ENCODE measurements at regions not wholly inside any gene's neighbourhood (a gene's known extent, or its start where the extent isn't known, plus 50 kb on each side); places are given as distances from the start of the nearest gene placed in this dataset.

- ATAC-seq: no peak
- no peak overlapping the region for H3K27ac Mint-ChIP-seq
- no peaks in the 10 kb centered on the region for H3K36me3 Mint-ChIP-seq
- no peaks in the 10 kb centered on the region for H3K4me1 Mint-ChIP-seq
- no peaks in the 10 kb centered on the region for H3K27me3 Mint-ChIP-seq
- H3K4me3 Mint-ChIP-seq: no peak overlapping the region
- H3K9me3 Mint-ChIP-seq: no peaks in the 10 kb centered on the region
These were observed 255.0 kb upstream of the ZFP64 start for GRCh38 chr20:52446421-52447224.

GRCh38 chr20:52444455-52444854, 252.9 kb upstream of the ZFP64 start:
- Mint-ChIP-seq H3K36me3 (no peaks in the 10 kb centered on the region), H3K27ac (no peak overlapping the region), H3K4me3 (no peak overlapping the region), H3K4me1 (no peaks in the 10 kb centered on the region), H3K9me3 (no peaks in the 10 kb centered on the region), H3K27me3 (no peaks in the 10 kb centered on the region)
- ATAC-seq: no peak

- no peak for ATAC-seq
- no peaks in the 10 kb centered on the region for H3K27me3 Mint-ChIP-seq
These were observed 252.3 kb upstream of the ZFP64 start for GRCh38 chr20:52443874-52444273.

GRCh38 chr20:52441710-52442109, 250.1 kb upstream of the ZFP64 start:
- H3K4me1 Mint-ChIP-seq: no peaks in the 10 kb centered on the region
- ATAC-seq: no peak
- no peak overlapping the region for H3K27ac Mint-ChIP-seq
- no peaks in the 10 kb centered on the region for H3K36me3 Mint-ChIP-seq
- H3K4me3 Mint-ChIP-seq: no peak overlapping the region
- no peaks in the 10 kb centered on the region for H3K9me3 Mint-ChIP-seq
- H3K27me3 Mint-ChIP-seq: no peaks in the 10 kb centered on the region

More at GRCh38 chr20:52443874-52444273, 252.3 kb upstream of the ZFP64 start:
- Mint-ChIP-seq H3K36me3 (no peaks in the 10 kb centered on the region), H3K4me3 (no peak overlapping the region), H3K9me3 (no peaks in the 10 kb centered on the region), H3K27ac (no peak overlapping the region), H3K4me1 (no peaks in the 10 kb centered on the region)

GRCh38 chr20:52439375-52439774, 247.8 kb upstream of the ZFP64 start:
- H3K36me3 Mint-ChIP-seq: no peaks in the 10 kb centered on the region
- no peak overlapping the region for H3K27ac Mint-ChIP-seq
- no peak overlapping the region for H3K4me3 Mint-ChIP-seq
- ATAC-seq: no peak
- H3K9me3 Mint-ChIP-seq: no peaks in the 10 kb centered on the region
- no peaks in the 10 kb centered on the region for H3K27me3 Mint-ChIP-seq
- no peaks in the 10 kb centered on the region for H3K4me1 Mint-ChIP-seq

GRCh38 chr20:52438326-52438963, 246.9 kb upstream of the ZFP64 start:
- H3K4me1 Mint-ChIP-seq: no peaks in the 10 kb centered on the region
- no peak overlapping the region for H3K4me3 Mint-ChIP-seq
- no peak overlapping the region for H3K27ac Mint-ChIP-seq
- H3K9me3 Mint-ChIP-seq: no peaks in the 10 kb centered on the region
- ATAC-seq: no peak
- H3K27me3 Mint-ChIP-seq: no peaks in the 10 kb centered on the region
- H3K36me3 Mint-ChIP-seq: no peaks in the 10 kb centered on the region

GRCh38 chr20:52434453-52434852, 242.9 kb upstream of the ZFP64 start:
- Mint-ChIP-seq H3K9me3 (peaks cover 10% of the 10 kb centered on the region), H3K4me1 (no peaks in the 10 kb centered on the region), H3K27me3 (peaks cover 1% of the 10 kb centered on the region), H3K27ac (no peak overlapping the region), H3K36me3 (no peaks in the 10 kb centered on the region), H3K4me3 (no peak overlapping the region)
- no peak for ATAC-seq

GRCh38 chr20:52434041-52434425, 242.5 kb upstream of the ZFP64 start:
- no peaks in the 10 kb centered on the region for H3K36me3 Mint-ChIP-seq
- no peaks in the 10 kb centered on the region for H3K4me1 Mint-ChIP-seq
- H3K27me3 Mint-ChIP-seq: peaks cover 6% of the 10 kb centered on the region
- H3K4me3 Mint-ChIP-seq: no peak overlapping the region
- H3K27ac Mint-ChIP-seq: no peak overlapping the region
- peaks cover 13% of the 10 kb centered on the region for H3K9me3 Mint-ChIP-seq
- no peak for ATAC-seq

GRCh38 chr20:52433326-52434040, 241.9 kb upstream of the ZFP64 start:
- H3K9me3 Mint-ChIP-seq: peaks cover 13% of the 10 kb centered on the region
- H3K36me3 Mint-ChIP-seq: no peaks in the 10 kb centered on the region
- no peak overlapping the region for H3K4me3 Mint-ChIP-seq
- no peak for ATAC-seq
- H3K27ac Mint-ChIP-seq: no peak overlapping the region
- peaks cover 7% of the 10 kb centered on the region for H3K27me3 Mint-ChIP-seq
- H3K4me1 Mint-ChIP-seq: no peaks in the 10 kb centered on the region

GRCh38 chr20:52432740-52433139, 241.2 kb upstream of the ZFP64 start:
- Mint-ChIP-seq H3K36me3 (no peaks in the 10 kb centered on the region), H3K9me3 (peaks cover 13% of the 10 kb centered on the region), H3K27me3 (peaks cover 7% of the 10 kb centered on the region), H3K4me3 (no peak overlapping the region), H3K4me1 (no peaks in the 10 kb centered on the region), H3K27ac (no peak overlapping the region)
- no peak for ATAC-seq

GRCh38 chr20:52429029-52429428, 237.4 kb upstream of the ZFP64 start:
- peaks cover 7% of the 10 kb centered on the region for H3K27me3 Mint-ChIP-seq
- H3K36me3 Mint-ChIP-seq: no peaks in the 10 kb centered on the region
- H3K9me3 Mint-ChIP-seq: peaks cover 20% of the 10 kb centered on the region
- no peak for ATAC-seq
- no peak overlapping the region for H3K4me3 Mint-ChIP-seq
- no peaks in the 10 kb centered on the region for H3K4me1 Mint-ChIP-seq
- H3K27ac Mint-ChIP-seq: no peak overlapping the region

GRCh38 chr20:52427960-52428359, 236.4 kb upstream of the ZFP64 start:
- no peak for ATAC-seq
- Mint-ChIP-seq H3K36me3 (no peaks in the 10 kb centered on the region), H3K9me3 (peaks cover 28% of the 10 kb centered on the region), H3K4me3 (no peak overlapping the region), H3K27me3 (peaks cover 7% of the 10 kb centered on the region), H3K27ac (no peak overlapping the region), H3K4me1 (no peaks in the 10 kb centered on the region)

GRCh38 chr20:52426856-52427255, 235.3 kb upstream of the ZFP64 start:
- H3K4me1 Mint-ChIP-seq: no peaks in the 10 kb centered on the region
- H3K9me3 Mint-ChIP-seq: peaks cover 28% of the 10 kb centered on the region
- no peak overlapping the region for H3K27ac Mint-ChIP-seq
- no peaks in the 10 kb centered on the region for H3K36me3 Mint-ChIP-seq
- no peak for ATAC-seq
- H3K27me3 Mint-ChIP-seq: peaks cover 7% of the 10 kb centered on the region
- H3K4me3 Mint-ChIP-seq: no peak overlapping the region

- Mint-ChIP-seq H3K4me3 (no peak overlapping the region), H3K27me3 (peaks cover 7% of the 10 kb centered on the region), H3K27ac (no peak overlapping the region), H3K4me1 (no peaks in the 10 kb centered on the region), H3K36me3 (no peaks in the 10 kb centered on the region), H3K9me3 (peaks cover 23% of the 10 kb centered on the region)
- no peak for ATAC-seq
These were observed 234.1 kb upstream of the ZFP64 start for GRCh38 chr20:52425701-52426100.

GRCh38 chr20:52425253-52425652, 233.7 kb upstream of the ZFP64 start:
- Mint-ChIP-seq H3K9me3 (peaks cover 22% of the 10 kb centered on the region), H3K4me1 (no peaks in the 10 kb centered on the region), H3K4me3 (no peak overlapping the region), H3K27me3 (peaks cover 7% of the 10 kb centered on the region), H3K27ac (no peak overlapping the region), H3K36me3 (no peaks in the 10 kb centered on the region)
- ATAC-seq: no peak

Data from stimulated activated memory B cell treated with anti-CD40 and anti-IgM and Interleukin-4, amounts not matched to agents 10 μg/mL and 1 μg/mL and 100 μg/mL, for 72 hours (primary cell).